OCI-M2 (cell line): ENCODE measurements at regions not wholly inside any gene's neighbourhood (a gene's known extent, or its start where the extent isn't known, plus 50 kb on each side); places are given as distances from the start of the nearest gene placed in this dataset.

ENCODE experiments used
- DNase-seq: peaks from one replicate; lab custom pipeline; 2025; ENCODE audit not compliant: unreplicated experiment; lab: John Stamatoyannopoulos, UW

DNA sequence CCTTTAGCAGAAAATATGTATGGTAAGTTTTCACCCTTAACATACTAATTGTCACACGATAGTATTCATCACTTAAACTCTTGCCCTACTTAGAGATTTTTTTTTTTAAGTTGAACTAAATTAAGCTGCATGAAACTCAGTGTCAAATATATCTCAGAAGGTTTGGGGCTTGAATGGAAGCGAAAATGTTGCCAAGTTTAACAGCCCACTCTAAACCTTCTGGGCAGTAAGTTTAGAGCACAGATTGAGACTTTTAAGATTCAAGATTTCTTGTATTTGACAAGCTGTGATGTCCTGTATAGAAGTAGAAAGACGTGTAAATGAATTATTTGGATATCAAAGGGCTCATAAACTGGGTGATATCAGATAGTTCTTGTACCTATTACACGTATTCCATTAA lies 287.3 kb upstream of the FLRT2 start:
- DNase-seq, result no peak

DNA sequence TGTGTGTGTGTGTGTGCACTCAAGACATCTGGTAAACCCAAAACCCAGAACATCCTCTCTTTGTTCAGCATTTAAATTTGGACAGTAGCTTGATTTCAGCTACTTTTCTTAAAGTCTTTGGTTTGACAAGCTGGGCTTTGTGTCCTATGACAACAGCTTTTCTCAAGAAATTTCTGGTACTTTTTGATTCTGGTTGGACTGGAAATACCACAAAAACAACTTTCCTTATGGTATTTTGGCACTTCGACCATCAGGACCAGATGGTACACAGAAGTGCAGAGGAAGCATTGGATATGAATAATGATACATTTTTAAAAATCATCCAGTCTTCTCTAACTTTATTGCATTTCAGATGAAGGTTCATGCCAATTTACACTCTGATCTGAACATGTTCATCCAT lies 286.6 kb upstream of the FLRT2 start:
- no peak for DNase-seq

DNA sequence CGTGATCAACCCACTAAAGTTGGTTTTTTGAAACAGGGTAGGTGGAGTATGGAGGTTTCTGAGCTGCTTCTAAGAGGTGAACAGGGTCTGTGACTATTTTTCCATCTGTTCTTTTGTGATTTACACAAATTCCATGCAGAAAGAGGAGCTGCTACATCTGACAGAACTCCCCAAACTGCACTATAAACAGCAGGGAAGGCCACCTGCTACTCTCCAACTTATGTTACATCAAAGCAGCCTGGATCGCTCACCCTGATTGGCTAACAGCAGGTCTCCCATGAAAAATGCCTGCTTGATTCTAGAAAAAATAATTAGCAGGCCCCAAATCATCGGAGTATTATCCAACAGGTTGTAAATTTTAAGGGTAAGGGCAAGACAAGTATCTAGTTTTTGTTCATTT lies 282.9 kb upstream of the FLRT2 start:
- DNase-seq, result no peak

DNA sequence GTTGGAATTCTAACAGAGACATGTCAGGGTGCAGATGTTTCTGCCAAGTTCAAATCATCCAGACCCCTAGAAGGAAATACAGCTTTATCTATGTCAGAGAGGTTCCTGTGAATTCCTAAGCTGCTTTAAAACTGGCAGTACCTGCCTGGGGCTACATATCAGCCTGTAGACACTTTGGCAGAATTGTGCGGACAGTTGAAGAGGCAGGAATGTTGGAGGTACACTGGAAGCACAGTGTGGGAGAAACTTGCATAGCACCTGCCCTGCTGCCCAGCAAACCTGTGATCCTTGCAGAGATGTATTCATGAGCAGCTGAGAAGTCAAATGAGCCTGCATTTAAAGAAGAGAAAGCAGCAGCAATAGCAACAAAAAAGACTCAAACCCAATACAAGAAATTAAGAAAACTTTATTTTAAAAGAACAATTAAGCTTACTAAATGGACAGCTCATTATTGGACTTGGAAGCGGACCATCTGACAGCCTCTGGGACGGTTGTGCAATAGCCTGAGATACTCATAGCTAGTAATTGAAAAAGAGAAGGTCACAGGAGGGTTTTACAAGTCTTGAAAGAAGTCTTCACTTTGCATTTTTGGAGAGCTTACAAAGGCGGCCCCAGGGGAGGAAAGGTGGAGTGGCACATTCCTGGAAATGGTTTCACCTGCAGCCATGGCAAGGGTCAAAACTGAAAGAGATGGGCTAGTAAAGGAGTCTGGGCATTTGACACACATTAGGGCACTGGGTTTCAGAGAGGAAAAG lies 280.9 kb upstream of the FLRT2 start:
- DNase-seq, result no peak

DNA sequence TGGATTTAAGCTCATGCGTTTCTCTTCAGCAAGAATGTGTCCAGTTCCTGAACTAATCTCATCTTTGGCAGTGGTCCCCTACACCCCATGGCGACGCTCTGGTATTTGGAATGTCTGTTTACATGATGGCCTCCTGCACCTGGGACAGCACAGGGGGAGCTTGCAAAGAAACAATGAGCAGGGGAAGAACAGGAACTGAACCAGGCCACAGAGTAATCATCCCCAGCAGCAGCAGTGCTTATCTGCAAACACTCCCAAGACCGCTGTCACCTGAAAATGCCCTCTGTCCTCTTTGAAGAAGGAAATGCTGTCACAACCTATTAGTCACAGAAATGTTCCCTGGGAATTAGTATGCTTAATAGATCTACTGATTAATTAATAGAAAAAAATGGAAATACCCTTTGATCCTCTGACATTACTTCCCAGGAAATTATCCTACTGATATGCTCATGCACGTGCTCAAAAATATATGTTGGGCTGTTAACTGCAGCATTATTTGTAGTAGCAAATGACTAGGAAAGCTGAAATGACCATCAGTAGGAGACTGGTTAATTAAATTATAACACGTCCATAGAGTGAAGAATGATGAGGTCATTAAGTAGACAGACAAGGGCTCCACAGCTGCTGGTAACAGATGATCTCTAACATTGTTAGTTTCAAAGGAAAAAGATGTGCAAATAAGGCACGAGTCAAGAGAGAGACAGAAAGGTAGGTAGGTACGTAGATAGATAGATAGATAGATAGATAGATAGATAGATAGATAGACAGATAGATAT lies 279.3 kb upstream of the FLRT2 start:
- DNase-seq, result no peak

DNA sequence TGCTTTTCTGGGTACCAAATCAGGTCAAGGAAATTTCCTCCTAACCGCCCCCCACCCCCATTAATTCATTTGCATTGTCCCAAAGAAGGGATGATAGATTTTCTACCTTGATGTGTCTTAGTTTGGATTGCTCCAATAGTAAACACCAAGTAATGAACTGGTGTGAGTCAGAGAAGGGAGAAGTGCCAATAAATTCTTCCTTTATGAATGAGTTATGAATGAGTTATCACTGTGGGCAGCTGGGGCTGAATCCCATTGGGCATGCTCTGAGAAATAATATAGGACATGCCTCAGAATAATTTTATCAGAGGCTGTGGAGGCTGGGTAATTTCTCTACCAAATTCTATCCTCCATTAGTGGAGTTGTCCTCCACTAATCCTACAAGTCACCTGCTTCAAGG lies 277.9 kb upstream of the FLRT2 start:
- DNase-seq, result no peak

DNA sequence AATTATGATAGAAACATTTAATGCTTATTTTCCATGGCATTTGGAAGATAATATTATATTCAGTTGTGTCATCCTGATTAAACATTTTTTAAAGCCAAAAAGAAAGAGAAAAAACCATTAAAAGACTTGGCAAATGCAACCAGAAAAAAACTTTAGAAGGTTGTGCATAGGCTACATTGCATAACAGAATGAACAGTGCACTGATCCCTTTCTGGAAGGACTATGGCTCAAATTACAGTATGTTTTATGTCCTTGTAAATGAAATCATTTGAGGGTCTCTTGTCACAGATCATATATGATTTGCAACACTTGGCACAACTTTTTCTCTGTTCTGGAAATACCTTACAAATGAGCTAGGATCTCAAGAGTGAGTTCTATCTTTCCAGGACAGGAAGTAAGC lies 275.2 kb upstream of the FLRT2 start:
- DNase-seq, result no peak

DNA sequence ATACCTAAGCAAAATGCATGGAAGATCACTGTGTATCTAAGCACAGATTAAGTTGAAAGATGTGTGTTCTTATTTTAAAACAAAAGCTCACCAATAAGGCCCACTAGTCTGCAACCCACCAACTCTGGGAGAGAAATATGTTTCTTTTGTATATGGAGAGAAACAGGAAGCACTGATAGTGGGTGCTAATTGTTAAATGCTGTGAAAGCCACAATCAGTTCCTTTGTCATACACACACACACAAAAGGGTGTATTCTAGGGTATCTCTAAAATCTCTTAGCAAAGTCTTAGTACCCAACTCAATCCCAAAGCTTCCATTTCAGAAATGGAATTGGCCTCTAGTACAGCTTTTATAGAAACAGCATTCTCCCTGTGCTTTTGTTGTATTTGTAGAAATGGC lies 272.7 kb upstream of the FLRT2 start:
- no peak for DNase-seq

DNA sequence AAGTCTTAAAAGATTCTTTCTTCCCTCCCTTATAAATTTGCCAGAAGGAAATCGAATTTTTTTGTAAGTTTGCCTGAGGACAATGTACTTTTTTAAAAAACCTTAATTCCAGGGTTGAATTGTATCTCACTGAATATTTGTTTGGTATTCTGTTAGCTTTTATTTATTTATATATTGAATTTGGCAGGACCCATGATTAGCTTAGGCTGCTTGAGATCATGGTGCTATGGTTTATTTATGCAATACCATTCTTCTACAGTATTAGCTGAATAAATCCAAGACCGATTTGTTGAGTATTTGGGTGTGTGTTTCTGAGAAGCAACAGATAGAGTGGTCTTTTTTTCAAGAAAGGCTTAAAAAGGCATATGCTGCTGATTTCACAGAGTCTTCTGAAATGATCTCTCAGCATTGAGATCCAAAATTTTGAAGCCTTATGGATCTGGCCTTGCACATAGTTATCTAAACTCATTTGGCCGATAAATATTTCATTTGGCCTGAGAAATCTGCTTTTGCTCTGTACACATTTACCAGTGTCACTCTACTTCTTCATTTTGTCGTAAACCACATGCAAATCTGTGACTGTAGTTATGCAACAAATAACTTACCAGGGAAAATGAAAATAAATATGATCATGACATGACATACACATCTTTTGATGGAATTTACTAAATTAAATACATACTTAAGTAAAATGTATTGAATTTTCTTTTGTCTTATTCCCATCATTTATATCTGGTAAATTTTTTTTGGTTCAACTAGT lies 265.8 kb upstream of the FLRT2 start:
- DNase-seq, result no peak

DNA sequence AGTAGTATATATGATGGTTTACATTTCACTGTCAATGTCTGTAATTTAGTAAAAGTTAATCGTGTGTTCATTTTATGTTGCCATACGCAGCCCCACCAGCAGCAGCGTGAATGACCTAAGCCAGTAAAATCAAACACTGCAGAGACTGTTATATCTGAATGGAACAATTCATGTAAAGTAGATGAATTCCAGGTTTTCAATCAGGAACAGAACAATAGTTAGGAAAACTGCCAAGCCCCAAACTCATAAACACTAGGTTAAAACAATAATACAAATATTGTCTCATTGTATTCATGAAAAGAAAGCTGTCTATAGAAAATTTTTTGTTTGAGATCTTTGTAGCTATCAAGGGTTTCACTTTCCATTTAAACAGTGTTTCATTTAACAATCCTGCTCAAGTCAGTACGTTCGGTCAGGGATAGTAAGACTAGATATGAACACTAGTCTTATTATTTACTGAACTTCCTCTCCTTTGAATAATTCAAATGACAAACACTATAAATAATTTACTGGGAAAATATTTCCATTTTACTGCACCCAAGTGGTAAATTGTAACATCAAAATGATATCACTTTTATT lies 256.8 kb upstream of the FLRT2 start:
- DNase-seq, result no peak

DNA sequence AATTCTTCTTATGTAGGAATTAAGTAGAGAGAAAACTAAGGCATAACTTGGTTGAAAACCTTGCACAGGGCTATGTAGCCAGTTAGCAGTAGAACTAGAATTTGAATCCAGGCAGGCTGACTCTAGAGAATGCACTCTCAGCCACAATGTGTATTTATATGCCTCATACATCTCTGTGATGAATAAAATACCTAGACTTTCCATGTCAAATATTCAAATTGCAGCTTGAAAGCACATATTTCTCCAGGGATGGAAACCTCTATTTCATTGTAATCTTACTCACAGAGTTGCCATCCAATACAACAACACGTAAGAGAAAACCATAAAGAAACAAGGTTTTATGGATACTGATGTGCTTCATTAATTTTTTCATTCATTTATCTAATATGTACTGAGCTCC lies 256.0 kb upstream of the FLRT2 start:
- no peak for DNase-seq

DNA sequence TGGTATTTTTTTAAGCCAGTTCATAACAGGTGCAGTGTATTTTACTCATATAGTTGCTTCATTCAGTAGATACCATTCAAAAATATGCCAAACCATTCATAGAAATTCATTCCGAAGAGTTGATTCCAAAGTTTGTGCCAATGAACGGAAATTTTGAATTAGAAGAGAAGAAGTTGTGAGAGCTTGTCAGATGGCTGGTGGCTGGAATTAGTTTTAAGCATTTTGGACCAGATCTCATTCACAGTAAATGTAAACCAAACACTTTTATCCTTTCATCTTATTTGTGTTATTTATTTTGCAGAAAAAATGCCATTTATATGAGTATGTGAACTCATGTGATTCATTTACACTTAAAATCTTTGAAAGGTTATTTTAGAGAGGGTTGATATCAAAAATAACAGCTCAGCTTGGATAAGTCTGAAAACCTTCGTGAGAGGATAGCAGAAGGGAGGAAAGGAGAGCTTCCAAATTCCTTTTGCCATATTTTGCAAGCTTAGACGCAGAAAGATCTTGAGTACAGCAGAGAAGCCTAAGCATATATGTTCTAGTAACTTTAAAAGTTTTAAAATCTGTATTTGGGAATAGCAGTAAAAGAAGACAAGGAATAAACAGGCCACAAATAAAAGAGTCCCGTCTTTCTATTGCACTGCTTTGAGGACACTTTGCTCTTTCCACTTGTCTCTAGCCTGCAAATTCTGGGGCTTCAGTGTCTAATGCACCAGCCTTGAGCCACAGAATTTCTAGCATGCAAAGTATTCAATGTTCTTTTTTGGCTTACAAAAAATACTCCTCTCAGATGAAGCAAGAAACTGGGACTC lies 253.6 kb upstream of the FLRT2 start:
- DNase-seq, result no peak

DNA sequence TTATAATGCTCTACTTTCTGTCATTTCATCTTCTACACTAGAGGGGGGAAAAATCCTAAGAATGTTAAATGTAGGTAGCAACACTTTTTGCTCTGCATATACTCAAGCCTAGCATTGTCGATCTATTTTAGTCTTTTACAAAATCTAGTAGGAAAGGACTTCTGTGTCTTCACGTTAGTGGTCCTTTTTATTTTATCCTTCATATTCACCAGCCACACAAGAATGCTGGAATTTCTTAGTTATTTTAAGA lies 253.0 kb upstream of the FLRT2 start:
- DNase-seq, result no peak

DNA sequence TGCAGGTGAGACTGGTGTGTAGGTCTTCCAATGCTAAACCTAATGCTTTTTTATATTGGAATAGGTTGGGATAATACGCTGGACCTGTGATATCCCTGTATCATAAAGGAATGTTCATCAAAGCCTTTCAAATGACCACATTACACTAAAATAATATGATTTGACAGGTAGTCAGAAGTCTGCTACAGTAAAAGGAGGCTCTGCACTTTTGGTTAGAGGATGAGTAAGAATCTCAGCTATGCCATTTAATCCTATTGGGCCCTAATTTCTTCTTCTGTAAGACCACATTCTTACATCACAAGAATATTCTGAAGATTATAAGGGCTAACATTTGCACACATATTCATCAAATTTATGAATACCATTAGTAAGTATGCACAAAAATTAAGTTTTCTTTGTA lies 250.5 kb upstream of the FLRT2 start:
- DNase-seq, result no peak

DNA sequence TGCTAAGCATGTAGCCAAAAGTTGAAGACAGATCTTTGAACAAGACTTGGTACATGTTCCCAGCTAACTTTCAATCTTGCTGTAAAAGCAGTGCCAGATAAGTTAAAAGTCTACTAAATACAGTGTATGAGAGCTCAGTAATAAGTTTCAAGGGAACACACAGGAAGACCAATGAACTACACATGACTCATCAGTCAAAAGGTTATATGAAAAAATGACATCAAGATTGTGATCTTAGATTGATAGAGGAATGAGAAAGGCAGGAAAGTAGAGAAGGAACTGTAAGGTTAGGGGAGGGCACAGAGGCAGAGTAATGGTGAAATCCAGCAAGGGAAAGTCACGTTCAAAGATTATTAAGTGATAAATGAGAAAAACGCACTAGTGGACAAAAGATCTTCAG lies 249.9 kb upstream of the FLRT2 start:
- no peak for DNase-seq

DNA sequence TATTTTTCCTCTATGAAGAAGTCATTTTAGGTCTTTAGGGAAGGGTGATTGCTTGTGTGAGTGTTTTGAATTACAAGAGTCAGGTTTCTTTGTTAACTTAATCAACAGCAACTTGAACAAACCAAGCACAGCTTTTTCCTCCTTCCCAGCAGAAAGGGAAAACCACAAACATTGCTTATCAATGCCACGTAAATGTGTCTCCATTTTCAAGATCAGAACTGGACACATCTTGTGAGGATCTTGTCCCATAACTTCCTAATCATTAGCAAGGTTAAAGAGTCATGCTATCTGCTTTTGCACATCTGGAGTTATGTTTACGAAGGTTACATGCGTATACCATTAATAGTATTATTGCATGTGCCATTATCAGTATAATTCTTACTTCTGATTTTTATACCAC lies 248.0 kb upstream of the FLRT2 start:
- no peak for DNase-seq

DNA sequence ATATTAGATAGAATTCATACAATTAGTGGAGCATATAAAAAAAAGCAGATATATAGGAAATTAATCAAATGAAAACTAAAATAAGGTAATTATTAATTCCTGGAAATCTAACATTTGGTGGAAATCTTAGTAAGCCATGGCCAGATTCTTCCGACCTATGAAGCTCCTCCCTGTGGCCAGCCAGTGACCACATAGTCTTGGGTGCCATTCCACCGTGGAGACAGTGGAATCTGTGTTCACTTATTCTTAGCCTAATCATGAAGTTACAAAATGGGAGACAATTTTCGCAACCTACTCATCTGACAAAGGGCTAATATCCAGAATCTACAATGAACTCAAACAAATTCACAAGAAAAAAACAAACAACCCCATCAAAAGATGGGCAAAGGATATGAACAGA lies 241.9 kb upstream of the FLRT2 start:
- no peak for DNase-seq

DNA sequence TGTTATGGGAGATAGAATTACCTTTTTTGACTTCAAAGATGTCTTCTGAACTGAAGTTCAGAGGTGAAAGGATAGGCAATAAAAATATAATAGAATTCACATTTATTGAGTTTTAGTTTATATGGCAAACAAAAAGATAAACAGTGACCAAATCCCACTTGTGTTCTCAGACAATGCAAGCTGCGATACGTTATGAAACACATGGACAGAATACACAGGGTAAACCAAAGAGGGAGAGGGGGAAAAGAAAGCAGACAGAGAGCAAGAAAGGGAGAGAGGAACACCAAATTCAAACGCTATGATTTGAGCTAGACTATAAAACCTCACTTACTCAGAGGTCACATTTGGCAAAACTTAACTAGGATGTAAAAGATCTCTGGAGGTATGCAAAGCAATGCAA lies 238.2 kb upstream of the FLRT2 start:
- no peak for DNase-seq

DNA sequence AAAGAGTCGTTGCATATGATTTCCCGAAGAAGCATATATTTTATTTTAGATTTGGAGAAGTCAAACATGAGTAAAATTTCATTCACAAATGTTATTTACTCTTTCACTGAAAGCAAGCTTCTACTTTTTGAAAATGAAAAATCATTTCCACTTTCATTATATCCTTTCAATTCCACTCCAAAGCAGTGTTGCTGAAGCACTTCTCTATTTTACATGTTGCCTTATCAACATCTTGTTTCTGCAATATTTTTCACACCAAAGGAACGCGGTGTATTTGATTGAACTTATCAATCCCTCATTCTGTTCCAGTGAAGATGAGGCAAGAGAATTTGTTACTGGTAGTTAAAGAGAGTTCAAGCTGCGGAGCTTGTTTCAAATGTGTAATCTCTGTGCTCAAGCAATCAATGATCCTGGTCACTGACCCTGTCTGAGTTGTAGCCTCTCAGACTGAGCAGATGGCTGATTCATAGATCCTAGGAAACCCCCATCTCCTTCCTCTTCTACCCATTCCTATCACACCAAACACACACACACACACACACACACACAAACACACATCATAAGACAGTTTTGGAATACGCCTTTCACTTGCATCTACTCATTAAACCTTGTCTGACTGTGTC lies 236.2 kb upstream of the FLRT2 start:
- DNase-seq, result no peak

DNA sequence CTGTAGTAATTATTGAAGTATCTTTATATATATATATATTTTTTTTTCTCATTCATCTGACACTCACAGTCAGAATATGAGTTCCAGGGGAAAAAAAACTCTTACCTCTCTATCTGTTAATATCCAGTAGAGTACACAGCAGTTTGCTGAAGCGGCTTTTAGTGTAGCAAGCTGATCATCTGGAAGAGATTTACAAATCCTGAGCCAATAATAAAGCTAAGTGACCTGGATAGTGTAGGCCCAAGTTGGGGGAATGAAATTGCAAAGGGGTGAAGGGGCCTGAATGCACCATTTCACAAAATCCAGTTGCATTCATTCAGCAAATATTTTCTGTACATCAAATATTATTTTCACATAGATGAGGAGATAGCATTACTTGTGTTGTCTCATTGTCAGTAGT lies 234.6 kb upstream of the FLRT2 start:
- DNase-seq, result no peak
